HG03064 (cell line): ENCODE measurements at regions not wholly inside any gene's neighbourhood (a gene's known extent, or its start where the extent isn't known, plus 50 kb on each side); places are given as distances from the start of the nearest gene placed in this dataset.

Experiments used
- ATAC-seq: cut with Tn5 transposase; IDR thresholded peaks from one replicate; pipeline ENCODE4 v1.9.1; 2021; ENCODE audit warnings: low read depth; ENCODE audit not compliant: unreplicated experiment

DNA sequence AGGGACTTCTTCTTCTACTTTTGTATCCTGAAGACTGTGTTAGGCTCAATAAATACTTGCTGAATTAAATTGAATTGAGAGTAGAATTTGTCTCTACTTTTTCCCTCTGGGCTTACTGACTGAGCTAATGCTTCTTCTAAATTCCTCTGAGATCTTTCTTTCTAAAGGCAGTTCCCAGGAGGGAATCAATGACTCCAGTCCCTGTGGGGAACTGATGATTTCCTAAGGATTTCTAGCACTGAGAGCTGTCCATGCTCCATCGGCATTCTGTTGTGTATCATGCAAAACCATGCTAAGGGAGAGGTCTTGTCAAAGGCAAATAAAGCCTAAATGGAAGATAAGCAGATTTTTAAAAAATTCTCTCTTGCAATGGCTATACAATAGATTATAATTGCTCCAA, 148.8 kb upstream of the KIRREL3 start:
- ATAC-seq, result no peak

DNA sequence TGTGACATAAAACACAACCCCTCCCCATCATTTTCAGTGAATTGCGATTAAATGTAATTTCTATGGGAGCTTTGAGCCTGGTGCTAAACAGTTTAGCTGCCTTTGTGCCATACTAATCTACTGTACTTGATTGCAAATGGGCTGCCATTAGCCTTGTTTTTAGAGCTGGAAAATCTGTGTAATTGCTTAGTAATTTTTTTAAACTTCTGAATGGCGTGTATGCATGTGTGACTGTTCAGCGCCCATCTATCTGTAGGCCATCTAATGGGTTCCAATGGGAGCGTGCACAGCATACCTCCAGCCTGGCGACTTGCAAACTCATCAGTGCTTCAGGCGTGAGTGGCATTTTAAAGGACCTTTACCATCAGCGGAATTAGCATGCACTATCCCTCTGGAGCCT, 142.7 kb upstream of the KIRREL3 start:
- ATAC-seq, result no peak

DNA sequence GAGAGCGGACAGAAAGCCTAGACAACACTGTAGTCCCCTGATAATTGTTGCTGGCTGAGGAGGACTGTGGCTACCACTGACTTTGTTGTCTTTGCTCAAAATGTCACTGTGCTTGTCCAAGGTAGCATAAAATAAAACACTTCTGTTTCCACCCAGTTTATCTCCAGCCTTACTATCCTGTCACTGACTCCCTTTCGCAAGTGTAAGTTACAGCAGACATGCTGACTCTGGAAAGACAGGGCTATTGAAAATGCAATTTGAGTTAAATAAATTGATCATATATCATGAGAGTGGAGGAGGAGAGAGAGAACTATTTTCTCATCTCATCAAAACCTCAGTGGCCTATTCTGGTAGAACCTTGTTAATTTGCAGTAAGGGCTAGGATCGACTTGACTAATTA, 138.0 kb upstream of the KIRREL3 start:
- no peak for ATAC-seq

DNA sequence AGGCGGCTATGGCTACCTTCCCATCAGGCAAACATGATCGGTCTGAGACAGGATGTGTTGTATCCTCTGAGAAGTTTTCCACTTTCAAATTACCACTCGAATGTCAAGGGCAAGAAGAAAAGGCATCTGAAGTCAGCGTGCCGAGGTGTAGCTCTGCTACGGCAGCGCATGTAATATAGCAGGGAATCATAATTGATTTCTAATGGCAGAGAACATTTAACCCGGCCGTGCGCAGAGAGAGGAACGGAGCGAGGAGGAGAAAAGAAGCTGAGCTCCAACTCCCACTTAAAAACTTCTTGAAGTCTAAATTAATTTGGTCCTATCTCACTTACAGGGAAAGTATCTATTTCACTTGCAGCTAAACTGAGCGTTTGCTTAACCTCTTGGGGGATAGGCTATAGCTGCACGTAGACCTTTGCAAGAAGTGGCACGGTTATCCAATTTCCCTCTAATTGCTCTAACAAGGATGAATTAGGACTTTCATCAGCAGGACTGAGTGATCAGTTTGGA, 137.3 kb upstream of the KIRREL3 start:
- no peak for ATAC-seq

DNA sequence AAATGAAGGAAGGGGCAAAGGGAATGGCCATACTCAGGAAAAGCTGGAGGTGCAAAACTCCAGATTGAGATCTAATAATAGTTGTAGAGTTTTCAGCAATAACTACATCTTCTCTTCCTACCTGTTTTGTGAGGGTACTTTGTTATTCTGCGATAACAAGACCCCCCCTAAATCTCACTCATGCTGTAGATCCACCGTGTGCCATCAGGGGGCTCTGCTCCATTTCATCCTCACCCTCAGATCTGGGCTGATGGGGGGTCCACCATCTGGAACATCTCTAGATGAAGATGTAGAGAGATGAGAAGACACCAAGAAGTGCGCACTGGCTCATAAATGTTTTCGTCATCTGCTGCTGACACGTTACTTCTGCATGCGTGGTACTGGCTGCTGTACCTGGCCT, 135.9 kb upstream of the KIRREL3 start:
- ATAC-seq, result no peak

DNA sequence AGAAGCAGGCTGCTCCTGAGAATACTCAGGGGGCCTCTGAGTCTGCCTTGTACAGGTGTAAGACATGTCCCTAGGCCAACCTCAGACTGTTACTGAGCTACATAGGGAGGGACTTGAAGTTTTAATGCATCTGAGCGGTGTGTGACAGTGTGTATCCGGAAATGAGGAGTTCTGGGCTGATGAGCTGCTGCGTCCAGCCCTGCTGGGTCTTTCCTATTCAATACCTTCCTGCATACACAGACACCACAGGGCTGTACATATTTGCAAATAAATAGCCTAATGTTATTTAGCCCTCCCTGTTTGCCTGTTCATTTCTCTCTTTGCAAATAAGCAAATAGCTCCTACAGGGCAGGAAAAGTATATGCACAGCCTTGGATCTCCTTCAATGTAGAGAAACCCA, 134.7 kb upstream of the KIRREL3 start:
- no peak for ATAC-seq

DNA sequence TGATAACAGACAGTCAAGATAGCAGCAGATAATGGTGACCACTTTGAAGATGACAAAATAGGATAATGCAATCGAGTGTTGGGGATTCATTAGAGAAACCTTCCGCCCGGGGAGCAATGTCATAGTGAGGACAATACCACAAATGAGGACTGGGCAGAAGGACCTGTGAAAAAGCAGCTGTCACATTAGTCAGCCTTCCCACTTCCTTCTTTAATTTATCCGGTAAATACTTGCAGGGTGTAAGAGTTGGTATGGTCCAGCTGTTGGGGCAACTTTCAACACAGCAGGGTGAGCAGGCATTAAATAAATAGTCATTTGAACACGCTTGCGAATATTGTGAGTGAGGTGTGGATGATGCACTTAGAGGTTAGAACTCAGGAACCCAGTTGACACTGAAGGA, 132.5 kb upstream of the KIRREL3 start:
- ATAC-seq, result no peak

DNA sequence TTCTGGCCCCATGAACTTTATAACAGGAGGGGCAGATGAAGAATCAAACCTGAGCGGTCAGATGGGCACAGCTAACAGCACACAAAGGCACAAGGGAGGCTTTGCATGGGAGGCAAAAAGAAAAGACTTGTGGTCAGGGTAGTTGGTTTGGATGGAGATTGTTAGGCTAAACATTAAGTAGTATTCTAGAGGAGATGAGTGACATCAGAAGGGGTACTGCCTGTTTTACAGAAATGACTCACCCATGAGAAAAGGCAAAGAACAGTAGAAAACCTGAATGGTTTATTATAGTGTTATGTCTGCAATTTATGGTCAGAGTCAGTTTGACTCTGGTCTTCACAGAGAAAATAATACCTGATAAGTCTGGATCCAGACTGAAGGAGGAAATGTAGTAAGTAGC, 129.8 kb upstream of the KIRREL3 start:
- no peak for ATAC-seq

DNA sequence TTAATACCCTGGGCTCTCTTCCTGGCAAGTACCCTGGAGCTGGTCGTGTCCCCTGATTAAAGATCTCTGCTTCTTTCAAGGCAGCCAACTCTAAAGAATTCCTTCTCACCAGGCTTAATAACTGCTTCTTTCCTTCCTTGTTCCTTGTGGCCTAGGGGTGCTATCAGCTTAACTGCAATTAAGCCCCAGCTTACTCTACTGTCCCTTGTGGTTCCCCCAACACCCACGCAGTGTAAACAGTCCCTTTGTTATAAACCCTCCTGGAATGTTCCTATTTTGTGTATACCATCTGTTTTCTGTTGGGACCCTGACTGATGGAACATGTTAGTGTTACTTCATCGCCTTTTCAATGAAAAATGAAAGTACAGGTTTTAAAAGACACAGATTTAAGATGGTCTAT, 126.4 kb upstream of the KIRREL3 start:
- no peak for ATAC-seq

DNA sequence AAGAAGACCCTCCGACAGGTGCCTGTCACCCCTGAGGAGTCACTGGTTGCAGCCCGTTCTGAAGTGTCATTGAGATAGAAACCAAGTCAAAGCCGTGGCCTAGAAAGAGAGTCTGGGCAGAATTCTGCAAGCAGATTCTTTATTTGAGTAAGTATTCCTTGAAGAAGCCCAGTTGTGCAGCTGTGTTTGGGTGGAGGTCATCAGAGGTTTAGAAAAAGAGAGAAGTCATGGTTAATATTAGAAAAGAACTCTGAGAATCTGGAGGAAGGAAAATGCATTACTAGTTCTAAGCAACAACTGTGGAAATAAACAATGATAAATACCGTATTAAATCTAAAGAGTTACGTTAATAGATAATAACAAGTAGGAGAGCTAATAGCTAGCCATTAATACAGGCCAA, 118.8 kb upstream of the KIRREL3 start:
- ATAC-seq, result no peak

DNA sequence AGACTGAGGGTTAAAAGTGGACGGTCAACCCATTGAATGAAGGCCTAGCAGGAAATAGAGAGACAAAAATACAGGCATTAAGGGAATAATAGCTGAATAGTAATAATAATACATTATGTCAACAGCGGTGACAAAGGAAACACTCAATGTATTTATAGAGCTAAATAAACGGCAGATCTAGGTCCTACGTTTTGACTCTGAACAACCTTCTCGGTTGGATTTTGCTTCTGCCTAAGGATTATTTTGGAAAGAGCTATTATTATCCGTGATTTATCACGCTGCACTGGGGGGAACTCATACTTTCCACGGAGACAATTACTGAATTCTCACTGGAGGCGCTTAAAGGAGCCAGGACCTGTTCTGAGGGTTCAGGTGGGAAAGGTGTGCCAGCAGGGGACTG, 118.2 kb upstream of the KIRREL3 start:
- ATAC-seq, result no peak

DNA sequence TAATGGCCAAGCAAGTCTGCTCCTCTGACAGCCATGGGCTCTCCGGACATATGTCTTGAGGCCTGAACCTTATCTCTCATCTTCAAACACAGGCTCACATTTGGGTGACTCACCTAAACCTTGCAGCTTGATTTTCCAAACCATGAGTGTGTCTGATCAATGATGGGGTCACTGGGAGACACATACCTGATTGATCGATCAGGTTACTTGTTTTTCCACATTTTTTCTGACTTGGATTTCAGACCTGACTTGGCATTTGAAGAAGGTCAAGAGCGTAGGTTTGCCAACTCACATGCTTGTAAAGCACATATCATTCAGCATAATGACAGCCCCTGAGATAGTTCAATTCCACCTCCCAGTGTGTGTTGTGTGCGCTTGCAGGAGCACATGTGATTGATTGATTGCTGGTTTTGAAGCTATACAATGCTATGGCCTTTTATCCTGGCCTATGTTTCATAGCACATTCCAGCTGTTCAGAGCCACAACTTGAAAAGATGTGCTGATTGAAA, 116.7 kb upstream of the KIRREL3 start:
- ATAC-seq, result no peak

DNA sequence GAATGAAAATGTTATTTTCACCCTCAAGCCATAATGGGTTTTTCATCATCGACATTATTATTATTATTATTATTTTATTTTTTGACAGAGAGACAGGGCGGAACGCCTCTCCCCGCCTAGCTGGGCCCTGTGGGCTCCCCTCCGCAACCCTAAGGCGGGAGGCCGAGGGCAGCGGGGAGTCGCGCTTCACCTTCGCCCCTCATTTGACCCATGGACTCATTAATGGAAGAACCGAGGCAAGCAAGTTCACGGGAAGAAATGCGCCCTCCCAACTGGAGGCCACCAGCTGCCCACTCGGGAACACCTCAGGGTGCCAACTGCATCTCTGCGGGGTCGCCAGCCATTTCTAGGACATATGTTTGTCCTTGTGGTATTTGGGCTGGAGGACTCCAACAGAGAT, 115.3 kb upstream of the KIRREL3 start:
- ATAC-seq, result no peak

DNA sequence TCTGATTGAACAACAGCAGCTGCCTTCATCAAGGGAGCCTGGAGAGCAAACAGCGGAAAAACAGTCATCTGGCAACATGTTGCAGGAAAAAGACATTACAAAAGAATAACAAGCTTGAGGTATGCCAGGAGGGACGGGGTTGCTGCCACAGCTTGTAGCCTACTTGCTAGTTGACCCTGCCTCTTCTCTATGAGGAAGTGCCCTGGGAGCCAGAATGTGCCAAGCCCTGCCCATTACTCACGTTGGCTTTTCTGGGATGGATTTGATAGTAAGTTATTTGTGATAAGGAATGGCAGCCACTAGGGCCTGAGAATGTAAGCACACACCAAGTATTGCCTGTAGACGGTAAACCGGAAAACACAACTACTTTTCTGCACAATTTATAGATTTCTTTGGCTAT, 113.5 kb upstream of the KIRREL3 start:
- ATAC-seq, result no peak

DNA sequence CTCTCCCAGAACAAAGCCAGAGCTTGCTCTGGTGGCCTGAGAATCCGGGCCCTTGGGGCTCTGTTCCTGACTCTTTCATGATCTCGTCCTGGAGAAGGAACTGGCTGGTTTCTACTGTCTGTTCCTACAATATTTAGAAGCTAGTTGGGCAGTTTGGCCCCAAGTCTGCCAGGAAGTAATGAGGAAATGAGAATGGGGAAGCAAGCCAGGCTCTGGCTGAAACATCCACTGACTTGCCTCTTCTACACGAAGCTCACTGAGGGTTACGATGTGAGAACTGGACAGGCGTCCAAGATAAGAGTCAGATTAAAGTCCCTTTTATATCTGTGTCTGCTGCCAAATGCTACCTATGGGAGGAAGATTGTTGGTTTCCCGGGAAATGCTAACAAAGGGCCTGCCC, 110.0 kb upstream of the KIRREL3 start:
- no peak for ATAC-seq

DNA sequence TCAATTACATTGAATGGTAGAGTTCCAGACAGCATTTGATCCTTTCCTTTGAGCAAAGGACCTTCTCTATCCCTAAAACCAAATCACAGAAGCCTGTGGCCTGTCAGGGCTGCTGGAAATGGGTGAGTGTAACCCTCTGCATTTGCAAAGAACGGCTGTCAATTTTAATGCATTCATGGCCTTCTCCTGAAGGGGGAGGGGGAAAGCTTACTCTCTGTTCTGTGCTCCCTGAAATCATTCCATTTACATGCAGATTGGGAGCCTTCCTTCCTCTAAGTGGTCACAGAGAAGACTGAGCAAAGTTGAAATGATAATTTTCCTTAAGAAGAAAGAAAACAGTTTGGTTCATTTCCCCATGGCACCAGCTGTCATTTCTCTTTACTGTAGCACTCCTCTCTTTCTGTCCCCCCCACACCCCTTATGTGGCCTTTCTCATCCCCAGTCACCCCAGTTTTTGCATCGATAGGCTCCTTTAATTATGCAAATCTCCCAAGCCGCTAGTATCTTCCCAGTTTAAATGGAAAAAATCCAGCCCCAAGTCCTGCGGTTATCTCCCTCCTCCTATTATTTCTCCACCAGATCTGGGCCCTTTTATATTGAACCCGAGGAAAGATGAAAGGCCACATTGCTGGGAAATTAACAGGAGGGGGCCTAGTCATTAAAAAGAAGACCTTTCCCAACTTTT, 109.4 kb upstream of the KIRREL3 start:
- ATAC-seq, result no peak

DNA sequence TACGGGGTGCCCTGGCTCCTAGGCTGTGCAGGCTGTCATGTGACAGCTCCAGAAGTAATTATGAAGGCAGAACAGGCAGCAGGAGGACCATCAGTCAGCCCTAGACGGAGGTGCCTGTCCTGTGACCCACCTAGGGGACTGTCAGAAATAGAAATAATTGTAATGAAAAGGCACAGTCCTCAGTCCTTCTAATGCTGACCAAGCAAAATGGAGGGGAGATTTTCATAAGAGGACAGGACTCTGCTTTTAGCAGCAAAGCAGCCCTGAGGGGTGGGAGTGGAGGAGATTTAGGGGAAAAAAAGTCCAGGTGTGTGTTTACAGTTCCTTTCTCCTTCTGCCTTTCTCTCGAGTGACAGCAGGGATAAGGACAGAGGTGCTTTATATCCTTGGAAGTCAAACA, 108.3 kb upstream of the KIRREL3 start:
- ATAC-seq, result no peak

DNA sequence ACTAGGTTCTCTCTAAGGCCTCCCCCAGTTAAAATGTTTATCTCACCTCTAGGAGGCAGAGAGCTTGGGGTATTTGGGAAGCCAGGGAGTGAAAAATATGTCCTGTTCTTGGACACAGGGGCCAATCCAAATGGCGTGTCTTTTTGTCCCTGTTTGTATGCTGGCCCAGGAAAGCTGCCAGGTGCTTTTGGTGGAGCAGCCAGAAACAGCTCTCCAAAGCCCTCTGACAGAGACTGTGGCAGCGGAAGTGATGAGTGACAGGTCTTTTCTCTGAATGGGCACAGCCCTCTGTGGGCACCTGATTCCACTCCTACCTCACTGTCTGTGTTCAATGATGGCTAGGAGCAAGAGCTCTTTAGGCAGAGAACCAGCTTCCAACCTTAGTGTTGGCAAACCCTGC, 106.4 kb upstream of the KIRREL3 start:
- no peak for ATAC-seq

DNA sequence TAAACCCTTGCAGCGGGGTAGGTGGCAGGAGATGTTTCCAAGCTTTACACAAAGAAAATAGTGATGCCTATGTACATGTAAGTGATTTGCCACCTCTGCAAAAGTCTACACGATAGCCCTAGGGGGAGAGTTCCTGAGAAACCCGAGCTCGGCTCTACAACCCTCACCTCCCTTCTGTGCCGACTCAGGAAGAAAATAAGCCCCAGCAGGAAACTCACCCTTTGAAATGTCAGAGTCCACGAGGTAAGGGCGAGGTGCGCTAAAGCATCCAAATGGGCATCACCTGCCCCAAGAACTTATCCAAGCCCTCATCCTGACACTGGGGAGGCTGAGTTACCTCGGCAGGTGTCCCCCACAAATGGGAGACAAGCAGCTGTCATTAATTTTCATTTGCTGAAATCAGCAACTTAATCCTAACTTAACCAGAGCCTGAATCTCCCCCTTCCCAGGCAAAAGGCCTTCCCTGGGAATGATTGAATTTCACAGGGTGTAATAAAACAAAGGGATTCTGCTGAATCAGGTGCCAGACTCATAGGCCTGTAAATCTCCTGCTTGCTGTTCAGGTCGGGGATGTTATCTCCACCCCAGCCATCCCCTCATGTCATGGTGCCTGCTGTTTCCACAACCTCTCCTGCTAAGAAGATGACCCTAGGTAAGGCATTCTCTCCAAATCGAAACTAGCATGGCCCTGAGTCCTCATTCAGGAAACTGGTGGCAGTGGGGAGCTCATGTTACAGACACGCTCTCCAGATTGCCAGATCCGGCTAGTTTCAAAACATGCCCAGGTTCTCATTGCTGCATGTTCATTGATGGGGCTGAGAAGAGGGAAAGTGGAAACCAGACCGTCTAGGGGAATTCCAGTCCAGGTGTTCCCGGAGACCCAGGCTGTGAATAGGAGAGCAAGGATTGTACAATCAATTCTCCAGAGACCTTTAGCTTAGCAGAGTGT, 105.3 kb upstream of the KIRREL3 start:
- no peak for ATAC-seq

DNA sequence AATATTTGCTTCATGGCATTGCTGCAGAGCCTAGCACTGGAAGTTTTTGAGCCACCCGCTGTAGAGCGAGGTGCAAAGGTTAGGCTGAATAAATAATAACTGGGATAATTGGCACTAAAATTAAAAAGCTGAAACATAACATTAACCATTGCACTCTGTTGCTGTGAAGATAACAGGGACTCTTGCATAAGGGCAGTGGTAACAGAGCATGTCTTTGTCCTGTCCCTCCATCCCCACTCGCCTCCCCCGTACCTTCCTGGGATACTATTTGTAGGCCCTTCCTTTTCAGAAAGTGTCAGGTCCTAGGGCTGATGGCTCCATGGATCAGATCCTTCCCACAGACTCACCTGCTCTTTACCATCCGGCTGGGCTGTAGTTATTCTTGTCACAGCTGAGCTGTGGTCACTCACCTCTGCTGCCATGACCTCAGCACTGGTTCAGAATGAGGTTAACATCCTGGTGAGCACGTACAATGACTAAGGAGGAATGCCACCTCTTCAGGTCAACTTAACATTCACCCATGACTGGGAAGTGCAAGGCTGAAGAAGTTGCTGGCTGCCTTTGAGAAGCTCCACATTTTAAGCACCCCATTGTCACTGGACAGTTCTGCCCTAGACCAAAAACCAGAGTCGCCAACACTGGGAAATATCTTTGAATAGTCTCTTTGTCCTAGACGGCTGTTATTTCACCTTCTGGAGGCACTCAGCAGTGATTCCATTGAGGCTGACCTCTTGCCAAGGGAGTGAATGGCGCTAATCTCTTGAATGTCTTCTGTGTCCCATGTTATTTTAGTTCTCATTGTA, 103.2 kb upstream of the KIRREL3 start:
- ATAC-seq, result no peak

DNA sequence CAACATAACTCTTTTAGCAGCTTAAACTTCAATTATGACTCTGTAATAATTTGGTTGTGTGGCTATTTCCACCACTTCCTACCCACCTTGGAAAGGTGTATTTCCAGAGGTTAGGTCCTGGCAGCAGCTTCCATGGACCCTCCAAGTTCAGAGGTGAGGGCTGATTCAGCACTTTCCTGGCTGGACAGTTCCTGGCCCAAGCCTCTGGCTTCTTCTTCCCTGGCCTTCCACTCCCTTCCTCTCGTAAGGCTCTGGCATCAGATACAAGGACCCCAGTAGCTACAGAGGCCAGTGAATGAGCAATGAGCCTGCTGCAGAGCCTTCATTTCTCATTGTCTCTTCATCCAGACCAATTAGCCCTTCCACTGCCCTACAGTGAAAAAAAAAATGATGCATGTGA, 98.1 kb upstream of the KIRREL3 start:
- no peak for ATAC-seq
